GM12891 (cell line): ENCODE measurements at regions not wholly inside any gene's neighbourhood (a gene's known extent, or its start where the extent isn't known, plus 50 kb on each side); places are given as distances from the start of the nearest gene placed in this dataset.

ENCODE experiments used
- PAX5 ChIP-seq: IDR thresholded peaks from 2 replicates; pipeline ENCODE4 v1.6.1; 2011; ENCODE audit warnings: low read length, moderate library complexity, mild to moderate bottlenecking; ENCODE audit not compliant: insufficient read depth, severe bottlenecking
- POLR2A ChIP-seq: IDR thresholded peaks from 2 replicates; pipeline ENCODE4 v1.6.1; 2011; ENCODE audit warnings: low read depth, low read length, control low read depth
- POLR2AphosphoS5 ChIP-seq: IDR thresholded peaks from 2 replicates; pipeline ENCODE4 v1.6.1; 2011; ENCODE audit warnings: low read depth, low read length, control low read depth
- TAF1 ChIP-seq: IDR thresholded peaks from 2 replicates; pipeline ENCODE4 v1.6.1; 2011; ENCODE audit warnings: low read depth, low read length, control low read depth

DNA sequence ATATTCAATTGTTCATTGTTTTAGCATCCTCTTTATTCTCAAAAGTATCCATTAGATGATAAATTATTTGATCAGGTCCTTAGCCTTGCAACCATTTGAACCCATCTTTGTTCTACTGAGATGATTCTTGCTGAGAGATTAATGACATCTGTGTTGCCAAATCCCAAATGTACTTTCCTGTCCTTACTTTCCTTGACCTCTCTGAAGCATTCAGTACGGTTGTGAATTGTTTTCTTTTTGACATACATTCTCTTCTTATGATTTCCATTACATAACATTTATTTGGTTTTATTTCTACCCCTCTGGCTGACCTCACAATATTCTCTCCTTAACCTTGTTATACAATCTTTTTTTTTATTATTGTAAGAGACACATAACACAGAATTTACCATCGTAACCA lies 1058.6 kb upstream of the CNTNAP5 start:
- TF ChIP-seq PAX5 (no peak), POLR2AphosphoS5 (no peak), POLR2A (no peak), TAF1 (no peak)
